PC-9 (cell line): ENCODE measurements at regions not wholly inside any gene's neighbourhood (a gene's known extent, or its start where the extent isn't known, plus 50 kb on each side); places are given as distances from the start of the nearest gene placed in this dataset.

Source experiments
- CTCF ChIP-seq: fragments of 200-600 bp; sonication (generic); conservative IDR thresholded peaks from 2 replicates; pipeline ENCODE4 v1.6.1; 2017; ENCODE audit warnings: mixed run types, antibody characterized with exemption, mild to moderate bottlenecking, moderate library complexity
- EZH2 ChIP-seq: fragments of 200-600 bp; sonication (generic); IDR thresholded peaks from 2 replicates; pipeline ENCODE4 v1.8.0; 2017; ENCODE audit warnings: antibody characterized with exemption, low read depth

GRCh38 chr11:29916040-29916439, 100.8 kb downstream of the KCNA4 start:
- TF ChIP-seq CTCF (no peak), EZH2 (no peak)
